Left ventricle myocardium inferior (tissue), 1 donor: ENCODE measurements at regions not wholly inside any gene's neighbourhood (a gene's known extent, or its start where the extent isn't known, plus 50 kb on each side); places are given as distances from the start of the nearest gene placed in this dataset.

Source experiments
- DNase-seq: peaks from one replicate; pipeline ENCODE4 v3.0.0-alpha.2; 2020
- H3K27ac ChIP-seq: fragments of 200-600 bp; replicated peaks from 2 replicates; pipeline ENCODE4 v1.8.0; 2021
- H3K27me3 ChIP-seq: fragments of 200-600 bp; 2 replicates; pipeline ENCODE4 v1.8.0; 2021; ENCODE audit warnings: low read depth
- H3K36me3 ChIP-seq: fragments of 200-600 bp; 2 replicates; pipeline ENCODE4 v1.8.0; 2021
- H3K4me1 ChIP-seq: fragments of 200-600 bp; 2 replicates; pipeline ENCODE4 v1.8.0; 2021
- H3K4me3 ChIP-seq: fragments of 200-600 bp; 2 replicates; pipeline ENCODE4 v1.8.0; 2021; ENCODE audit warnings: mild to moderate bottlenecking, moderate library complexity
- H3K9me3 ChIP-seq: fragments of 200-600 bp; replicated peaks from 2 replicates; pipeline ENCODE4 v1.8.0; 2021
- intact Hi-C: fragments of 100-400 bp; cut with micrococcal nuclease; formaldehyde crosslinking; loops from one replicate; pipeline ENCODE4 v1.11.0; 2022
- TF ChIP-seq, protein P1 (sequence below): fragments of 200-600 bp; IDR thresholded peaks from 2 replicates; pipeline ENCODE4 v1.8.0; 2021; ENCODE audit warnings: antibody characterized with exemption, mild to moderate bottlenecking, borderline replicate concordance
- donor health status: DM: no; HTN: yes; CAD: no; lungs with severe emphysema.

DNA sequence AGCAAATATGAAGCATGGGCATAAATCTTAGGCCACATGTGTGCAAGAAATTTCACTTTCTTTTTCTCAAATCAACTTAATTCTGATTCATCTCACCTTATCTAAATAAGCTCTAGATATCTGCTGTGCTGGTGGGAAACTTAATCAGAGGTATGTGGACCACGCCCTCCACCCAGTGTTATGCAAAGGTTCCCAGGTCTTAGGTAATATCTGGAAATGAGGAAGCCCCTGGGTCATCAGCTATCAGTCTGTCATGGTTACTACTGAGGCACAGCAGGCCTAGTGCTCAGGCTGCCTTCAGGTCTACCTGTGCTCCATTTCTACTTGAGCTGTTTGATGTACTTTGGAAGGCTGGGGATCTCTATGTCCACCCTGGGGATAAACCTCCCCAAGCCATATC, 134.4 kb upstream of the KCNH8 start:
- H3K36me3 ChIP-seq, result no peaks in the 10 kb centered on the region
- intact Hi-C loops, result no loop called here
- H3K4me1 ChIP-seq, result no peaks in the 10 kb centered on the region
- TF ChIP-seq, protein P1, sequence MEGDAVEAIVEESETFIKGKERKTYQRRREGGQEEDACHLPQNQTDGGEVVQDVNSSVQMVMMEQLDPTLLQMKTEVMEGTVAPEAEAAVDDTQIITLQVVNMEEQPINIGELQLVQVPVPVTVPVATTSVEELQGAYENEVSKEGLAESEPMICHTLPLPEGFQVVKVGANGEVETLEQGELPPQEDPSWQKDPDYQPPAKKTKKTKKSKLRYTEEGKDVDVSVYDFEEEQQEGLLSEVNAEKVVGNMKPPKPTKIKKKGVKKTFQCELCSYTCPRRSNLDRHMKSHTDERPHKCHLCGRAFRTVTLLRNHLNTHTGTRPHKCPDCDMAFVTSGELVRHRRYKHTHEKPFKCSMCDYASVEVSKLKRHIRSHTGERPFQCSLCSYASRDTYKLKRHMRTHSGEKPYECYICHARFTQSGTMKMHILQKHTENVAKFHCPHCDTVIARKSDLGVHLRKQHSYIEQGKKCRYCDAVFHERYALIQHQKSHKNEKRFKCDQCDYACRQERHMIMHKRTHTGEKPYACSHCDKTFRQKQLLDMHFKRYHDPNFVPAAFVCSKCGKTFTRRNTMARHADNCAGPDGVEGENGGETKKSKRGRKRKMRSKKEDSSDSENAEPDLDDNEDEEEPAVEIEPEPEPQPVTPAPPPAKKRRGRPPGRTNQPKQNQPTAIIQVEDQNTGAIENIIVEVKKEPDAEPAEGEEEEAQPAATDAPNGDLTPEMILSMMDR, result no peak
- no peak overlapping the region for H3K4me3 ChIP-seq
- DNase-seq, result no peak
- peaks cover 6% of the 10 kb centered on the region for H3K9me3 ChIP-seq
- no peak overlapping the region for H3K27ac ChIP-seq
- H3K27me3 ChIP-seq, result no peaks in the 10 kb centered on the region

DNA sequence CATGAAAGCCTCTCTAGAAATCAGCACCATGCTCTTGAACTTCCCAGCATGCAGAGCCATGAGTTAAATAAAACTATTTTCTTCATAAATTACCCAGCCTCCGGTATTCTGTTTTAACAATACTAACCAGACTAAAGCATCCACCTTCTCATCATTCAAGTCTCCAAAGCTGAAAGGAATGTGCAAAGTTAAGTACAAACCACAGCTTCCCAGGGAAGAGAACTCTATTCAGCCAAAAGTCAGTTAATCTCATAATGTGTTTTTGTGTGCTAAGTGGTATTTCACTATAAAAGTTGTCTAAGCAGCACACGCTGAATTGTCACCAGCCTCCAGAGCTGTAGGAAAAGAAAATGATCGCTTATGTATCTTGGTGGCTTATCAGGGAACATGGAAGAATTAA, 135.5 kb upstream of the KCNH8 start:
- H3K4me1 ChIP-seq, result no peaks in the 10 kb centered on the region
- peaks cover 5% of the 10 kb centered on the region for H3K9me3 ChIP-seq
- no peak overlapping the region for H3K27ac ChIP-seq
- intact Hi-C loops, result no loop called here
- TF ChIP-seq, protein P1, result no peak
- H3K27me3 ChIP-seq, result no peaks in the 10 kb centered on the region
- H3K36me3 ChIP-seq, result no peaks in the 10 kb centered on the region
- no peak overlapping the region for H3K4me3 ChIP-seq
- DNase-seq, result no peak

DNA sequence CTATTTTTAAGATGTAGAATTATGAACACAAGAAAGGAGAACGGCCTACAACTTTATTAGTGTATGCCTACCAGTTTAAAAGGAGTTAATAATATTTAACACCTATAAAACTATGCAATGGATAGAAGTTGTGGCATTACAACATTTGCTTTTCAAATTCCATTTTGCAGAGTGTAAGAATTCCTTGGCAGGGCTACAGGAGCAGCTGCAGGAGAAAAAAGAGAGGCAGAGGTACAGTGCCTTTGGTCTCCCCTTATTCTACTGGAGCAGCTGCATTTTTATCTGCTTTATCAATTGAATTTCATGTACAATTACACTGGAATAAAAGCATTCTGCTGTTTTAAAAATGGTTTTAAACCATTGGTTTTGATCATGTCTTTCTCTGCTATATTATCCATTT, 145.7 kb upstream of the KCNH8 start:
- TF ChIP-seq, protein P1, result no peak
- no peak for DNase-seq
- H3K36me3 ChIP-seq, result no peaks in the 10 kb centered on the region
- peaks cover 4% of the 10 kb centered on the region for H3K9me3 ChIP-seq
- intact Hi-C loops, result no loop called here
- H3K4me3 ChIP-seq, result no peak overlapping the region
- H3K27me3 ChIP-seq, result no peaks in the 10 kb centered on the region
- H3K27ac ChIP-seq, result no peak overlapping the region
- peaks cover 19% of the 10 kb centered on the region for H3K4me1 ChIP-seq

DNA sequence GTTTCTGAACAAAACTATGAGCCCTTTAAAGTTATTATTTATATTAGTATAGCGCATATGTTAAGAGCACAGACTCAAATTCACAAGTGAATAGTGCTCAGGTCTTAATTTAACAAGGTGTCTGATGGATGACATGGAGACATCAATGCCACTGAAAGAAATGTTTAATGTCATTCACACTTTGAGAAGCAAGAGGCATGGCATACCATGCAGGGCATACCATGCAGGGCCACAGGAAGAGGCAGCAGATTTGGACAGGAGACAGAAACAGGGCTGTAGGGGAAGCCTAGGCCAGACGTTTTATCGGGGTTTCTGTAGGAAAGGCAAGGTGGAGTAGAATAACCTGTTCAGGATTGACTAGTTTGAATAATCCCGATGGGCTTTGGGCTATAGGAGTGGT, 150.2 kb upstream of the KCNH8 start:
- intact Hi-C loops, result no loop called here
- Histone ChIP-seq H3K27ac (peak overlapping the region; percentile 49), H3K4me1 (peaks cover 15% of the 10 kb centered on the region), H3K36me3 (no peaks in the 10 kb centered on the region), H3K4me3 (no peak overlapping the region), H3K9me3 (no peaks in the 10 kb centered on the region), H3K27me3 (no peaks in the 10 kb centered on the region)
- peak; percentile 20 for DNase-seq
- TF ChIP-seq, protein P1, result no peak

DNA sequence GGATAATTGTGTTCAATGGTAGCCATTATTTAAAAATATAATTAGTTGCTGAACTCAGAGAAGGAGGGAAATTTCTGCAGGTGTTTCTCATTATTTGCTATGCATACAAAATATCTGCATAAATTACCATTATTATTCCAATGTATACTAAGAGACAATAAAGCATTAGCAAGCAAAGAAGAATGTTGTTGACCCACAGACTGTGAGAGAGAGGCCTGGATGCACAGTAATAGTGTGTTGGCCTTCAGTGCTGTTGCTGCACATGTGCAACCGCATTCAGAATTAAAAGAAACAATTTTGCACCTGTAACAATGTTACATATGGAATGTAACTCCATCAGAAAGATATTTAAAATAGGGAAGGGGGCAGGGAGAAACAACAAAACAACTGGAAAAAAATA, 155.6 kb upstream of the KCNH8 start:
- intact Hi-C loops, result no loop called here
- DNase-seq, result no peak
- H3K27ac ChIP-seq, result no peak overlapping the region
- no peaks in the 10 kb centered on the region for H3K27me3 ChIP-seq
- H3K4me3 ChIP-seq, result no peak overlapping the region
- H3K36me3 ChIP-seq, result no peaks in the 10 kb centered on the region
- H3K9me3 ChIP-seq, result no peaks in the 10 kb centered on the region
- TF ChIP-seq, protein P1, result no peak
- no peaks in the 10 kb centered on the region for H3K4me1 ChIP-seq

DNA sequence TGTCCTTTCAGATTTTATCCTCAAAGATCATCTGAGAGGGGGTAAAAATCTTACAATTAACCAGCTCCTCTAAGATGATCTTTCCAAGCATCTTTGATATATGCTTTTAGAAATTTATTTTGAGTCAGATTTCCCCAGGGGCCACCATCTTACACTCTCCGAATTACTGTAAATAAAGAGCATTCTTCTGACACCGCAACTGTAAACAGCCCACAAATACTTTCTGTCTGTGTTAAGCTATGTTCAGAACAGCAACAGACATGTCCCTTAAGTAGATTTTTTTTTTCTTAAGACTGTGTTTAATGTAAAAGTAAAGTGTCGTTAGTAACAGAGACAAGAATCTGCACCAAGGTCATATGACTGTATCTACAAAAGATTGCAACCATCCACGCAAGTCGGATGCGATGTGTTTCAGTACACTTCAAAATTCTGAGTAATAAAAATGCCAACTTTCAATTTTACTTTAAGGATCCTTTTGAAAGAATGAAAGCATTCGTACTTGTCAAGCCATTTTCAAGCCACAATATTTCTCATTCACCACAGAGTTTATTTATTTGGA, 159.0 kb upstream of the KCNH8 start:
- Histone ChIP-seq H3K4me1 (no peaks in the 10 kb centered on the region), H3K4me3 (no peak overlapping the region), H3K9me3 (no peaks in the 10 kb centered on the region), H3K36me3 (no peaks in the 10 kb centered on the region), H3K27ac (no peak overlapping the region), H3K27me3 (no peaks in the 10 kb centered on the region)
- intact Hi-C loops, result no loop called here
- TF ChIP-seq, protein P1, result no peak
- no peak for DNase-seq
